T-helper 2 cell treated with Interferon-gamma antibody and Interleukin-4, amounts not matched to agents 100 ng/mL and 5 ng/mL, for 36 hours (primary cell): ENCODE measurements at regions not wholly inside any gene's neighbourhood (a gene's known extent, or its start where the extent isn't known, plus 50 kb on each side); places are given as distances from the start of the nearest gene placed in this dataset.

Experiments used
- intact Hi-C: fragments of 100-400 bp; cut with micrococcal nuclease; formaldehyde crosslinking; loops from one replicate; pipeline ENCODE4 v1.15.1; 2023

DNA sequence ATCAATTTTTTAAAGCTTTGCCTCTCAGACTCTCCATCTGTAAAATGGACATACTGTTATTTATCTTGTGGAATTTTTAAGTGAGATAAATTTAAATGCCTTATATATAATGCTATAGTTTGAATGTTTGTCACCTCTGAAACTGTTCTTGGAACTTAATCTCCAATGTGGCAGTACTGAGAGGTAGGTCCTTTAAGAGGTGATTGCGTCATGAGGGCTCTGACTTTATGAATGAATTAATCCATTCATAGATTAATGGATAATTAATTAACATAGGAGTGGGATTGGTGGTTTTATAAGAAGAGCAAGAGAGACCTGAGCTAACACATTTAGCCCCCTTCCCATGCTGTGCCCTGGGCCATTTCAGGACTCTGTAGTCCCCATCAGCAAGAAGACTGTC is 326.3 kb upstream of the TSHZ2 start:
- intact Hi-C loops, result no loop called here

DNA sequence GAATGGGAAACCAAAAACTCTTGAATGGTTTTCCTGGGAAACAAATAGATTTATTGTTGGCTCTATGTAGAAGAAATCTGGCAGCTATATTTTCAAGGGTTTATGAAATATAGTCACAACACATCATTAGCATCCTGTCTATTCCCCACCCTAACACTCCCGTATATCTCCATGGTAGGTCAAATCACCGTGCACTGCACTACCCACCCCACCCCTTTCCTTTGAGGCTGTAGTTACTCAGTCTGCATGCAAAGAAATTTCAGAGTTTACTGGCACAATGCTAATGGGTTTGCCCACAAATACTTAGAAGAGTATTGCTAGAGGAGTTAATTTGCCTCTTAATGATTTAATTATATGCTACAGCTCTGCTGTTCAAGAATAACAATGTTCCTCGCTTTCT is 329.1 kb upstream of the TSHZ2 start:
- intact Hi-C loops, result no loop called here

DNA sequence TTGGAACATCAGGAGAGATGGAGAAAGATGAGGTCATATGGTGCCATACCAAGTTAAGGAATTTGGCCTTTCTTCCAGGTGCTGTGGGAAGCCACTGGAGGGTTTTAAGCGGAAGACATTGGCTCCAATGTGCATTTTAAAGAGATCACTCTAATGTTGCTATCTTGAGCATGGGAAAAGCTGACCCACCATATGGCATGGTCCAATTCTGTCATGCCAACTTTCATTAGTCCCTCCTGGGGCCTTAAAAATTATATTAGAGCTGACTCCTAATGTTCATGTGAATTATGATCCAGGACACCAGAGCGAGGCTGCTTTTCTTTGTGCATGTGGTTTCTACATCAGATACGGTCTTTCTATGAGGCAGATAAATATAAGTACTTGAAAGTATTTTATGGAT is 335.0 kb upstream of the TSHZ2 start:
- intact Hi-C loops, result no loop called here

DNA sequence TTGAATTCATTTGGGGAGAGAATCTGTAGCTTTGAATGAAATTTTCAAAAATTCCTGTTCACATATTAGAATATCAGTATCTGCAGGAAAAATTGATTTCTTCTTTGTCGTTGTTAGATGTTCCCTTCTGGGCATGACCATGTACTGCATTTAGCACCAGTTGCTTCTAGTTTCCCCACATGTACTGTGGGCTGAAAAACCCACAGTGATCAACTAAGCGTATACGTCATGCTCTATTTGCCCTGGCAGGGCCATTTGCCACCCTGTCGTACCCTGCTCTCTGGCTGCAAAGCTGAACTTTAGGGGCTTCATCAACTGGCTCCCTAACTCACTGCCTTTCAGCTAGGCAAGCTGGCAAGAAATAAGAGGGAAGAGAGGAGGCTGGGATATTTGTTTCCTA is 340.7 kb upstream of the TSHZ2 start:
- intact Hi-C loops, result no loop called here

DNA sequence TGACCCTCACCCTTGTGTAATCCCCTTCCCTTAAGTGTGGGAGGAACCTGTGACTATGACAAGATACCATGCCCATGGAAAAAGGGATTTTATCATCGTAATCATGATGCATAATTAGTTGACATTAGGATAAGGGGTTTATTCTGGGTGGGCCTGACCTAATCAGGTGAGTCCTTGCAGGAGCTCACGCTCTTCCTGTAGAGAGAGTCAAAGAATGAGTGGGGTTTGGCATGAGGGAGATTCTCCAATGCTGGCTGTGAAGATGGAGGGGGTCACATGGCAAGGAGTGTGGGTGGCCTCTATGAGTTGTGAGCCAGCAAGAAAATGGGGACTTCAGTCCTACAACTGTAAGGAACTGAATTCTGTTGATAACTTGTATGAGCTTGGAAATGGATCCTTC is 342.0 kb upstream of the TSHZ2 start:
- intact Hi-C loops, result no loop called here

DNA sequence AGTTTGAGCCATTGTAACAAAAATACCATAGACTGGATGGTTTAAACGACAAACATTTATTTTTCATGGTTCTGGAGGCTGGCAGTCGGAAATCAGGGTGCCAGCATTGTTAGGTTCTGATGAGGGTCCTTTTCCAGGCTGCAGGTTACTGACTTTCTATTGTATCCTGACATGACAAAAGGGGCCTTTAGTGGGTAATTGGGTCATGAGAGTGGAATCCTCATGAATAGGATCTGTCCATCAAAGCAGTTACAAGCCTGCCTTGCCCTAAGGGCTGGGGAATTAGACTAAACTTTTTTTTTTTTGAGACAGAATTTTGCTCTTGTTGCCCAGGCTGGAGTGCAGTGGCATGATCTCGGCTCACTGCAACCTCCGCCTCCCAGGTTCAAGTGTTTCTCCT is 347.9 kb upstream of the TSHZ2 start:
- intact Hi-C loops, result no loop called here

DNA sequence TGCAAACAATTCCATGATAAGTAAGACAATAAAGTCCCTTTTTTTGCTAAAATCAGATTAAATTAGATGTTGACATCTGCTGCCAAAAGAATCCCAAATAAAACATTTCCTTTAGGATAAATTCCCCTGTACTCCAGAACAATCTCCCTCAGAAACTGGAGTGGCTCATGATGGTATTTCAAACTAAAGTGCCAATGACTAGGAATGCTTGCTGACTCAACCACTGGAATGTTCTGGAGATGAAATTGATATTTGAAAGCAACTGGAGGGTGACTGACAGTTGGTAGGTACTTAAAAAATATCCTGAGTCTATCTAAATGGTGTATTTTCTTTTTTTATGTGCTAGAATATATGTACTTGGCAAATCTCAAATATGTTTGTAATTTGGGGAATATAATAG is 350.1 kb upstream of the TSHZ2 start:
- intact Hi-C loops, result no loop called here

DNA sequence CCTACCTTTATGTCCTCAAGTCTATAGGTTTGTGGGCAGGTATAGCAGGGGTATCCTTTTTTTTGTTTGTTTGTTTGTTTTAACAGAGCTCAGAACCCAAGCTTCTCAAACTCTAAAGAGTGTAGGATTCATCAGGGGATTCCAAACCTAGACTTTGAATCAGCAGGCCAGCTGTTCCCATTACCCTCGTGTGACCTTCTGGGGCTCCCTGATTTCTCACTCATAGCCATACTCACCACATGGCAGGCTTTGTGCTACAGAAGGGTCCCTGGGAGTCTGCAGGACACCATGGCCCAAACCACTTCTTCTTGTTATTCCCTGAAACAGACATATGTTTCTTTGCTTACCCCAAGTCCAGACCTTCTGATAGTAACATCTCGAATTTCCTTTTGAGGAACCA is 350.8 kb upstream of the TSHZ2 start:
- intact Hi-C loops, result no loop called here

DNA sequence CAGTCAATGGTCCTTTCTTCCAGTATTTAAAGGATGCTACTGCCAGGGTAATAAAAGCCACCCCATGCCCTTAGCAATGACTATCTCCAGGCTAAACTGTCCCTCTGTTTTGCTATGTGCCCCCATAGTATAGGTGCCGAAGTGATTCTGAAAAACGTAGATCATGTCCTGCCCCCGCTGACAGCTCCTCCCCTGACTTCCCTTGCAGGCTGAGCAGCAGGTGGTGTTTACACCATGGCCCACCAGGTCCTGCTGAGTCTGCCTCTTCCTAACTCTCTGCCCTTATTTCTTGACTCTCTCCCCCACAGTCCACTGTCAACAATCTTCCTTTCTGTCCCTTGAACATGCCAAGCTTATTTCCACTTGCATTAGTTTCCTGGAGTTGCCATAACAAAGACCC is 352.5 kb upstream of the TSHZ2 start:
- intact Hi-C loops, result no loop called here

DNA sequence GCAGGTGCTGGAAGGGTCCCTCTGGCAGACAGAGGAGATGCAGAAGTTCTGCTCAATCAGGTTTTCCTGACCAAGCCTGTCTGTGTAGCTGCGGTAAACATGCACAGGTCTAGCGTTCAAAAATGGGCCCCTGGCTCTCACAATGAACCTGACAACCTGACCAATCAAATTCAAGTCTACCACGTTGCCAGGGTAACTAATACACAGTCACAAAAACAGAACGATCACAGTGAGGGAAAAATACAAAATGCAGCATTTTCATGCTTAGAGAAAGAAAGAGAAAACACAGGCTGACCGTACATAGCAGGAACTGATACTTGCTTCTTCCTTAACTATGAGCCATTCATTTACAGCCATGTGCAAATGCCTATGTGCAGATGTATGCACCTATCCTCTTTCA is 353.1 kb upstream of the TSHZ2 start:
- intact Hi-C loops, result no loop called here

DNA sequence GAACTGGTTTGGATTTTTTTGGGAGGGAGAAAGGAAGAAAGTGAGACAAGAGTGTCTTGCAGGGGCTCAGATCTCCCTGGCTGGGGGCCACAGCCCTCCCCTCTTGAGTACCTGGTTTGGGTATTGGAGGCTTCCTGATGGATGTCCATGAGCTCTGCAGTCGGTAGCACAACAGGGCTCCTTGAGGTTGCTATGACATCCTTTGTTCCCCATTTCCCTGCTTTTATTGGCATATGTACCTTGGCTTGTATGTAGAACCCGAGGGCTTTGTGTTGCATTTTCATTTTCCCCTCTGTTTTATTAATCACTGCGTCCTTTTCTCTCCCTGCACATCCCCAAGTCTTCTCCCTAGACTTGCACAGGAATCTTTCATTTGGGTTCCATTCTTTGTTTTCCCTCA is 355.5 kb upstream of the TSHZ2 start:
- intact Hi-C loops, result no loop called here

DNA sequence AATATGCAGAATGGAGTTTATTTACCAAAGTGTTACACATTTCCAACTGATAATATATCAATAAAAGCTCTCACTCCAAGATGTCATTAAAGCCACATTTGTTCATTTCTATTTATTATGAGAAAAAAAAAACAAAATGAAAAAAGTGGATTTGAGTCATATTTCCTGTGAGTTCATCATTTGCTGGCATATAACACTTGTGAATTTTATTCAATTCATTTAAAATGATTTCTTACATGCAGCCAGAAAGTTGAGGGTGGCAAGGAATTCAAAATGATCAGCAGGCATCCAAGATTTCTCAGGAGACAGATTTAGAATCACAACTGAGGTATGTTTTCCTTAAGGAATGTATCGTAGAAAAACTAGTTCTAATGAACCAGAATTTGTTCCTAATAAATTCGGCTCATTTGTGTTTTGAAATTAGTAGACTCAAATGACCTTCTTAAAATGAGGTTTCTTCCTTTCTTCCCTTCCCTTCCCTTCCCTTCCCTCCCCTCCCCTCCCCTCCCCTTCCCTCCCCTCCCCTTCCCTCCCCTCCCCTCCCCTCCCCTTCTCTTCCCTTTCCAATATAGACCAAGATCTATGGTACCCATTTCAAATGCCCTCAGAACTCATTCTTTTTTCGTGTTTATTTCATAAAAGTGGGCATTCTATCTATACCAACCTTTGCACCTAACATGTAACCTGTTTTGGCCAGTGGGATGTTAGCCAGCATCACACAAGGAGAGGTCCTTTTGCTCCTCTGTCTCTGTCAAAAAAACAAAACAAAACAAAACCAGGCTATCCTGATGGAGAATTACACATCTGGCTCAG is 357.9 kb upstream of the TSHZ2 start:
- intact Hi-C loops, result no loop called here

DNA sequence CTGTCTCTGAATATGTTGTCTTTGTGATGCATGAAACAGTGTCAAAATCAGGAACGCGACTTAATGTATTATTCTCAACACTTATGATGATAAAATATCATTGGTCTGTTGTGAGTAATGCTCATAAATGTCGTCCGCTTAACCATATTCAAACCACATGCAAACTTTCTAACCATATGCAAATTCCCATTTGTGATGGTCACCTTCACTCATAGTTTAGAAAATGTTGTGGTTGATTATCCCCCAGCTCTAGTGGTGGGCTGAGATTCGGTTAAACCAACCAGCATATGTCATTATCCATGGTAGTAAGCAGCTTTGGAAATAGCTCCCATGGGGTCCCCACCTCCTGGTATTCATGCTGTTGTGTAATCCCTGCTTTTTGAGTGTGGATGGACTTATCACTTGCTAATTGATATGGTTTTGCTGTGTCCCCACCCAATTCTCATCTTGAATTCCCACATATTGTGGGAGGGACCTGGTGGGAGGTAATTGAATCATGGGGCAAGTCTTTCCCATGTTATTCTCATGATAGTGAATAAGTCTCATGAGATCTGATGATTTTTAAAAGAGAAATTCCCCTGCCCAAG is 360.0 kb upstream of the TSHZ2 start:
- intact Hi-C loops, result no loop called here

DNA sequence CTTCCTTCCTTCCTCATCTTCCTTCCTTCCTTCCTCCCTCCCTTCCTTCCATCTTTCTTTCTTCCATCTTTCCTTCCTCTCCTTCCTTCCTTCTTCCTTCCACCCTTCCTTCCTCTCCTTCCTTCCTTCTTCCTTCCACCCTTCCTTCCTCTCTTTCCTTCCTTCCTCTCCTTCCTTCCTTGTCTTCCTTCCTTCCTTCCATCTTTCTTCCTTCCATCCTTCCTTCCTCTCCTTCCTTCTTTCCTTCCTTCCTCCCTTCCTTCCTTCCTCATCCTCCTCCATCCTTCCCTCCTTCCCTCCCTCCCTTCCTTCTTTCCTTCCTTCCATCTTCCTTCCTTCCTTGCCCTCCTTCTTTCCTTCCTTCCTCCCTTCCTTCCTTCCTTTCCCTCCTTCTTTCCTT is 361.4 kb upstream of the TSHZ2 start:
- intact Hi-C loops, result no loop called here

DNA sequence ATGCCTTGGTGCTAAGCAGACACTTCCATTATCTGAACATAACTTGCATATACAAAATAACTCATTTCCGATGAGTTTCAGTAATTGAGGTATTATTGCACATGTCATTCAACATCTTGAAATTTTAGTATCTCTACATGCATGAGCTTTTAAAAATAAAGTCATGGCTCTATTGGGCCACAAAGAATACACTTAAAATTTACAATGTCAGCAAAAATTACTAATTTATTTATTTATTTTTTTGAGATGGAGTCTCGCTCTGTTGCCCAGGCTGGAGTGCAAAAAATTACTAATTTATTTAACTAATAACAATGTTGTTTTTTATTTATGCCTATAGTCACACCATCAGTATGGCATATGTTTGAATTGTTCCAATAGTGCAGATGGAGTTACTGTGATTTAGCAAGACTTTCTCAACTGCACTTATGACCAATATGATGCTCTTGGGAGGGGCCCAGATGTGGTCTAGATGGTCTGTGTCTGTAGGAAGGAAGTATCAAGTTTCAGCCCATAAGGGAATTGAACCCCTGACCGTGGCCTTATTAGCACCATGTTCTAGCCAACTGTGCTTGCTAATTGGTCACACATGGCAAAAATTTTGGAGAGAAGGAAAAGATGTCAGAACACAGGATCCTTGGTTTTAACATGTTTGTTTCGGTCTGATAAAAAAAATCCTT is 370.7 kb upstream of the TSHZ2 start:
- intact Hi-C loops, result no loop called here

DNA sequence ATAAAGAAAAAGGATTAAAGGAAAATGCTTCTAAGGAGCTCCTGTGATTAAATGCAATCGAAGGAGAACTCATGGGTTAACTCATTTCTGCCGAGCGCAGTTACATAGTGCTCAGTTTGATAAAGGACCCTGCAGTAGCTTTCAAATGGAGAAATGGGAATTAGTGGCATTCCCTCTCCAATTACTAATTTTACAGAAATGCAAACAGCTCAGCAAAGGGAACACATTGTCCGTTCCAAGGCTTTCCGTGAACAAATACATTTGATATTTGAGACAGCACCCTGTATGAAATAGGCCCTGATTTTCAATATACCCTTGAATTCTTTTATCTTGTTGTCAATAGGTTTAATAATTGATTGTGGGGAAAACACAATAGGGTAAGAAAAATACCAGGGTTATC is 375.9 kb upstream of the TSHZ2 start:
- intact Hi-C loops, result no loop called here

DNA sequence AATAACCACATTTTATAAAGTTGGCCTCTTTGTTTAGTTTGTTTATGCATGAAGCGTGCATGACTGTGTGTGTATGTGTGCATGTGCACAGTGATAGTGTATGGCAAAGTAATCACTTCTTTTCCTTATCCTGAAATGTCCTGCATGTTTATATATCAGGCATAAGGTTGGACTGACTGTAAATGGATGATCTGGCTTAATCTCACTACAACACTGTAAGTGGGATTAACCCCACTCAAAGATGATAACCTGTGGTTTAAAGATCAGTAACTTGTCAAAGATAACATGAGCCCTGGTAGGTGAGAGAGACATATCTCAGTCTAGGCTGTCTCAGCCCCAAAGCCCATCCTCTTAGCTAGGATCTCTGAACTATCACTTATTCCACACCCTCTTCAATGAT is 376.6 kb upstream of the TSHZ2 start:
- intact Hi-C loops, result no loop called here

DNA sequence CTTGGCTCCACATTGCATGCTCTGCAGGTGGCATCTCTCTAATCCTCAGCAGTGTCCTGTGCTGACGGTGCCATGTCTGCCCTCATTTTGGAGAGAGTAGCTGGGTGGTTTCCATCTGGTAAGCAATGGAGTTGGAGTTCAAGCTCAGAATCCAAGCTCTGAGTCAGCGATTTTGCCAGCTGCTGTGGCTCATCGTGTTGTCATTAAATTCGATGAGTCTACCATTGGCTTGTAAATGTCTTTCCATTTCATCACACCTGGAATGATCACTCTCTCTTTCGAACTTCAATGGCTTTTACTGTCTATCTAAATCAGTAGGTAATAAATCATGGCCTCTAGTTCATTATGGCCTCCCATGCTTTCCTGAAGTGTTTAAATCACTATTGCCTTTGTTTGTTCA is 378.5 kb upstream of the TSHZ2 start:
- intact Hi-C loops, result no loop called here

DNA sequence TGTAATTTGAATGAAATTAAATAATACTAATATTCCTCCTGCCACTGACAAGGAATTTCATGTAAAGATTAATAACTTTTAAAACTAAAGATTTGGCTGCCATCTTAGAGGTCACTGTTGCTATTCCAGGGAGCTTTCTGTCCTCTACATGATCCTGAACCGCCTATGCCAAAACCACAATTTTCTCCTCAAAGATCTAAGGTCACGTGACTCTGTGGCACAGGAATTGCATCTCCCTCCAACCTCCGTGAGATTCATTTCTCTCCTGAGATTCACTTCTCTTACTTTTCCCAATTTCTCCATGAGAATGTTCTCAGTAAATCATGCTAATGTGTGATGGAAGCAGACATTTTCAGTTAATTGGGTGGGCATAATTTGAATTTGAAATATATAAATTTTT is 379.6 kb upstream of the TSHZ2 start:
- intact Hi-C loops, result no loop called here

DNA sequence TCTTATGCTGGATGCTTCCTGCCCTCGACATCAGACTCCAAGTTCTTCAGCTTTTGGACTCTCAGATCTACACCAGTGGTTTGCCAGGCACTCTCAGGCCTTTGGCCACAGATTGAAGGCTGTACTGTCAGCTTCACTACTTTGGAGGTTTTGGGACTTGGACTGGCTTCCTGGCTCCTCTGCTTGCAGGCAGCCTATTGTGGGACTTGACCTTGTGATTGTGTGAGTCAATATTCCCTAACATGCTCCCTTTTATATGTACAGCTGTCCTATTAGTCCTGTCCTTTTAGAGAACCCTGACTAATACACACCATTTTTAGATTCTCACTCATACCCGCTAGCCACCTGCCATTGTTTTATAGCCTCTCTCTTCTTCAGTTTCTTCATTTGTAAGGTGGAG is 382.1 kb upstream of the TSHZ2 start:
- intact Hi-C loops, result no loop called here

DNA sequence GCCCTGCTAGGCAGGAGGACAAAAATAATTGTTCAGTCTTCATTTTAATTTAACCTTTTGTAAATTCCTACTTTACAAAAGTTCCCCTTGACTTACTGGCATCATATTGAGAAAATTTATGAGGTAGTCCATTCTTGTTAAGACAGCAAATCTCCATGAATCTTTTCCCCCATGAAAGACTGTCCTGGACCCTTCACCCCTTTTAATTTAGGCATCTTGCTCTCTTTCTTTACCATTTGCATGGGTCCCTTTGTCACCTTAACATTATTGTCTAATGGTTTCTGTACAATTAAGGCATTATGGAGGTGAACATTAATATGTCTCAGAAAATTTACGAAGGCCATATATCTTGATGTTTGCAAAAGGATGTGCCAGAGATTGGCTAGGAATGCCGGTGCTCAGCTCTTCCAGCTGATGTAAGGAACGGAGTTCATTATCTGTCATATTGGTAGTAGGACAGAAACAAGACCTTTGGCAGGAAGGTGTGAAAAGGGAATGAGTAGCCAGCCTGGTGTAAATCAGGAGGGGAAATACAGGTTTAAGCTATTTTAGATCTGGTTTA is 382.8 kb upstream of the TSHZ2 start:
- intact Hi-C loops, result no loop called here

DNA sequence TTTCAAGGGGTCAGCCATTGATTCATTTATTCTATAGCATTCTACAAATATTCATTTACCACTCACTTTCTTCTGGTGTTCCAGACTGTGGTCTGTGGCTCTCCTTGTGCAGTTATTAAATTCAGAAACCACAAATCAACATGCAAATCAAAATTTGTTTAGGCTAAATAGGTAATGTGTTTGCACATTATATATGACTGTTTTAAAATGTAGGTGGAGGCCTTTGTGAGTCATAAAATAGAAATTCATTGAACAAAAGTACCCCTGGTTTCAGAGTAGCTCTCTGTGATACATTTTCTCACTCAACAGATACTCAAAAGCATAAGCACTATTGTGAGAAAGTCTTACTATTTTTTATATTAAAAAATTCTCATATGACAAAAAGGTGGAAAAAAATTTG is 385.5 kb upstream of the TSHZ2 start:
- intact Hi-C loops, result no loop called here

DNA sequence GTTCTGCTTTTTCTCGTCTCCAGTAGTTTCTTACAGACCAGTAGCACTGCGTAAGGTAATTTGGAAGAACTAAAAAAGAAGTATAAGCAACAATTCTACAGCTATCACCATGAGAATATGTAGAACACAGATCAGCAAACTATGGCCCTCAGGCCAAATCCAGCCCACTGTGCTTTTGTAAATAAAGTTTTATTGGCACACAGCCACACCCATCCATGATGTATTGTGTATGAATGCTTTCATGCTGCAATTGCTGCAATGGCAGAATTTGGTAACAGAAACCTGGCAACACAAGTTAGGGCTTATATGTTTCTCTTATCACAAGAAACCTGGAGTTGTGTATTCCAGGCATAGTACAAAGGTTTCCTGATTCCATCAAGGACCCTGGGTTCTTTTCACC is 386.8 kb upstream of the TSHZ2 start:
- intact Hi-C loops, result no loop called here
